ENCODE measurements at regions not wholly inside any gene's neighbourhood (a gene's known extent, or its start where the extent isn't known, plus 50 kb on each side); places are given as distances from the start of the nearest gene placed in this dataset.
"Not testable (repeated sequence)": the region's sequence is repeated elsewhere in the genome, so short reads cannot be mapped to it uniquely, and the experiment has no call there.

DNA sequence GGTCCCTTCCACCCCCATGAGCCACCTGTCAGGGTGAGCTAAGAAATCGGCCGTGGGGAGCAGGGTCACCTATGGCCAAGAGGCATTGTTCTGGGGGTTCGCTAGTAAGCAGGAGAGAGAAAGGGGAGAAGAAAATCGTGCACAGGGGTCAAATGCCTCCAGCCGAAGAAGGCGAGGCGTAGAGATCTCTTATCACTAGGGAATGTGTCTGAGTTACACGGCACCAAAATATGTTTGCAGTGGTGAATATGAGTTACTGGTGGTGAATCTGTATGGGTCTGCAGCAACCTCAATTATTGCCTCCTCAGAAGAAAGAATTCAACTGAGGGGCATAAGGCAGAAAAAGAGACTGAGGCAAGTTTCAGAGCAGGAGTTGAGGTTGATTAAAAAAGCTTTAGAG is 54.2 kb upstream of the RABGAP1L start:
- Histone ChIP-seq H3K4me1 (no peaks in the 10 kb centered on the region), H3K4me3 (no peak overlapping the region), H3K9me3 (replicated peaks) (no peaks in the 10 kb centered on the region), H3K36me3 (no peaks in the 10 kb centered on the region), H3K27me3 (no peaks in the 10 kb centered on the region), H3K27ac (no peak overlapping the region)
- DNase-seq, result no peak

DNA sequence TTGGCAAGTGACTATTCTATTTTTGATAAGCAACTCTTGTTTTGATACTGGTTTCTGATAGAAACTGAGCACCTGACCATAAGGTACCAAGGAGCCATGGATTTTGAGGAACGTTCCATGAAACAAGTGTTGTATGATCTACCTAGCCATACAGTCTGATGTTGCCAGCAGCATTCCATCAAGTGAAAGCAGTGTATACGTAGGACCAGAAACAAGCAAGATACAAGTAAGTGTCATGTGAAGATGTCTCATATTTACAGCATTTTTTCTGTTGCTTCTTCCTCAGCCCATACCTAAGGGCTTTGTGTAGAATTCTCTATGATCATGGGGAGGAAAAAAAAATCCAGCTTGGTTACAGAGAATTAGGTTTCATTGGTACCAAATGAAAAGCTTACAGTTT is 55.6 kb upstream of the RABGAP1L start:
- no peak overlapping the region for H3K4me3 ChIP-seq
- H3K36me3 ChIP-seq, result no peaks in the 10 kb centered on the region
- no peaks in the 10 kb centered on the region for H3K4me1 ChIP-seq
- H3K27me3 ChIP-seq, result no peaks in the 10 kb centered on the region
- no peaks in the 10 kb centered on the region for H3K9me3 ChIP-seq (replicated peaks)
- no peak for DNase-seq
- no peak overlapping the region for H3K27ac ChIP-seq

DNA sequence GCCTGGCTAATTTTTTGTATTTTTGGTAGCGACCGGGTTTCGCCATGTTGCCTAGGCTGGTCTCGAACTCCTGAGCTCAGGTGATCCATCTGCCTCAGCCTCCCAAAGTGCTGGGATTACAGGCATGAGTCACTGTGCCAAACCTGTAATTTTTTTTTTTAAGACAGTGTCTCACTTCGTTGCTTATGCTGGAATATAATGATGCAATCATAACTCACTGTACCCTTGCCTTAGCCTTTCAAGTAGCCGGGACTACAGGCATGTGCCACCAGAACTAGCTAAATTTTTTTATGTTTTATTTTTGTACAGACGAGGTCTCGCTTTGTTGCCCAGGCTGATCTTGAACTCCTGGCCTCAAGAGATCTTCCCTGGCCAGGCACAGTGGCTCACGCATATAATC is 57.3 kb upstream of the RABGAP1L start:
- not testable (repeated sequence) for H3K4me3 ChIP-seq; H3K27ac ChIP-seq; DNase-seq; H3K27me3 ChIP-seq; H3K36me3 ChIP-seq; H3K9me3 ChIP-seq (replicated peaks); H3K4me1 ChIP-seq

DNA sequence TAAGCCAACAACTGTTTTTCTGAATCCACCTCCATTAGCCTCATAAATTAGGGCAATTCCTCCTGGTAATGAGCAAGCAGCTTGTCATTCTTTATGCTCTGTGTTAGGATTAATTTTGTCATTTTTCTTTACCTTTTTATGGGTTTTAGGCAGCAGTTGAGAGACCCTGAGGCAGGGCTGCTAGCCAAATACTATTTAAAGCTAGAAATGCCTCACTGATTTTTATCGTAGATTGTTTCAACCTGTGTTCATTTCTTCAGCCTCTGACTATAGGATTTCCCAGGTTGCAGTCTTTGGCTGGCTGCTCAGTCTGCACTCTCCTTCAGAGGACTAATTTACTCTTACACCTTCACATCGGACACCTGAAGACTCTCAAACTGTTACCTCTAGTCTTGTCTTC is 61.9 kb upstream of the RABGAP1L start:
- Histone ChIP-seq H3K4me3 (no peak overlapping the region), H3K27me3 (no peaks in the 10 kb centered on the region), H3K27ac (no peak overlapping the region), H3K4me1 (no peaks in the 10 kb centered on the region), H3K9me3 (replicated peaks) (no peaks in the 10 kb centered on the region), H3K36me3 (no peaks in the 10 kb centered on the region)
- DNase-seq, result no peak

- H3K4me3 ChIP-seq; H3K27ac ChIP-seq; H3K4me1 ChIP-seq; DNase-seq; H3K27me3 ChIP-seq; H3K9me3 ChIP-seq (replicated peaks); H3K36me3 ChIP-seq: not testable (repeated sequence)
Measured at GRCh38 chr1:174093789-174094188, 65.5 kb upstream of the RABGAP1L start.

DNA sequence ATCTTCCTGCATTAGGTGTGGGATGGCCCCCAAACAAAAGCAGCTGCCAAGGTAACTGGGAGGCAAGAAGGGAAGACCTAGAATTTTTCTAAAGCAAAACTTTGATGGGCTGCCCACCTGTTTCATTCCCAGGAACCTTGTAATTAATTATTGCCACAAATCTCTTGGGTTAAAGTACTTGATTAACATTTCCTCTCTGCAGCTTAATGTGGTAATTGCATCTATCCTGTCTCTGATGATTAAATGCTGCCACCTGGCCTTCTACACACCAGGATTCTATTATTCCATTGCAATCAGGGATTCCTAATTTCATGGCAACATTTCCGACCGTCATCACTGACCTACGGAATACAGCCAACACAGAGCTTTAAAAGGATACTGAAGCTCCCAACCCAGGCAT is 68.3 kb upstream of the RC3H1 start:
- H3K4me1 ChIP-seq, result no peaks in the 10 kb centered on the region
- no peaks in the 10 kb centered on the region for H3K9me3 ChIP-seq (replicated peaks)
- H3K27me3 ChIP-seq, result no peaks in the 10 kb centered on the region
- H3K4me3 ChIP-seq, result no peak overlapping the region
- H3K27ac ChIP-seq, result no peak overlapping the region
- peak in 1 of 2 experiments; percentile 6 for DNase-seq
- H3K36me3 ChIP-seq, result no peaks in the 10 kb centered on the region

GRCh38 chr1:174080819-174081218 is 58.7 kb upstream of the RC3H1 start:
- Histone ChIP-seq H3K36me3 (no peaks in the 10 kb centered on the region), H3K9me3 (replicated peaks) (no peaks in the 10 kb centered on the region), H3K27me3 (no peaks in the 10 kb centered on the region), H3K4me1 (no peaks in the 10 kb centered on the region), H3K4me3 (no peak overlapping the region), H3K27ac (no peak overlapping the region)
- DNase-seq, result no peak

DNA sequence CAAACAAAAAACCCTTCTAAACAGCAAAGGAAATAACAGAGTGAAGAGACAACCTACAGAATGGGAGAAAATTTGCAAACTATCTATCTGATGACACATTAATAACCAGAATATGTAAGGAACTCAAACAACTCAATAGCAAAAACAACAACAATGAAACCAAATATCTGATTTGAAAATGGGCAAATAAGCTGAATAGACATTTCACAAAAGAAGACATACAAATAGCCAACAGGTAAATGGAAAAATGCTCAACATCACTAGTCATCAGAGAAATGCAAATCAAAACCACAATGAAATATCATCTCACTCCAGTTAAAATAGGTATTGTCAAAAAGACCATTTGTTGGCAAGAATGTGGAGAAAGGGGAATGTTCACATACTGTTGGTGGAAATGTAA is 57.6 kb upstream of the RC3H1 start:
- Histone ChIP-seq H3K27me3 (no peaks in the 10 kb centered on the region), H3K27ac (no peak overlapping the region), H3K4me3 (no peak overlapping the region), H3K4me1 (no peaks in the 10 kb centered on the region), H3K36me3 (no peaks in the 10 kb centered on the region), H3K9me3 (replicated peaks) (no peaks in the 10 kb centered on the region)
- DNase-seq, result no peak

DNA sequence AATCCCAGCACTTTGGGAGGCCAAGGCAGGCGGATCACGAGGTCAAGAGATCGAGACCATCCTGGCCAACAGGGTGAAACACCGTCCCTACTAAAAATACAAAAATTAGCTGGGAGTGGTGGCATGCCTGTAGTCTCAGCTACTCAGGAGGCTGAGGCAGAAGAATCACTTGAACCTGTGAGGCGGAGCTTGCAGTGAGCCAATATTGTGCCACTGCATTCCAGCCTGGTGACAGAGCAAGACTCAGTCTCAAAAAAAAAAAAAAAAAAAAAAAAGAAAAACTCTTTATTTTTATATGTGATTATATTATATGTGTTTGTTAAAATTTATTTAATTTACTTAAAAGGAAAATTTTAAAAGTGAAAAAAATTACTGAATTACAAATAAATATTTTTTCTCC is 56.8 kb upstream of the RC3H1 start:
- DNase-seq; H3K36me3 ChIP-seq; H3K4me3 ChIP-seq; H3K27me3 ChIP-seq; H3K4me1 ChIP-seq; H3K27ac ChIP-seq; H3K9me3 ChIP-seq (replicated peaks): not testable (repeated sequence)

- Histone ChIP-seq H3K4me1 (no peaks in the 10 kb centered on the region), H3K27me3 (no peaks in the 10 kb centered on the region), H3K36me3 (no peaks in the 10 kb centered on the region), H3K27ac (no peak overlapping the region), H3K4me3 (no peak overlapping the region), H3K9me3 (replicated peaks) (no peaks in the 10 kb centered on the region)
- DNase-seq, result peak in 1 of 2 experiments; percentile 3
Measured at GRCh38 chr1:174077749-174078490, 55.8 kb upstream of the RC3H1 start.

GRCh38 chr1:174075245-174075692 is 53.1 kb upstream of the RC3H1 start:
- H3K4me1 ChIP-seq, result no peaks in the 10 kb centered on the region
- H3K27ac ChIP-seq, result no peak overlapping the region
- no peak for DNase-seq
- no peaks in the 10 kb centered on the region for H3K27me3 ChIP-seq
- H3K9me3 ChIP-seq (replicated peaks), result no peaks in the 10 kb centered on the region
- H3K4me3 ChIP-seq, result 0 out of 2 replicates have a peak overlapping the region, but pooled peaks have one; percentile 5
- no peaks in the 10 kb centered on the region for H3K36me3 ChIP-seq

- Histone ChIP-seq H3K9me3 (replicated peaks) (no peaks in the 10 kb centered on the region), H3K4me3 (0 out of 2 replicates have a peak overlapping the region, but pooled peaks have one; percentile 5), H3K4me1 (no peaks in the 10 kb centered on the region), H3K27ac (no peak overlapping the region), H3K36me3 (no peaks in the 10 kb centered on the region), H3K27me3 (no peaks in the 10 kb centered on the region)
- DNase-seq, result peak in 1 of 2 experiments; percentile 24
Measured at GRCh38 chr1:174074757-174075156, 52.6 kb upstream of the RC3H1 start.

DNA sequence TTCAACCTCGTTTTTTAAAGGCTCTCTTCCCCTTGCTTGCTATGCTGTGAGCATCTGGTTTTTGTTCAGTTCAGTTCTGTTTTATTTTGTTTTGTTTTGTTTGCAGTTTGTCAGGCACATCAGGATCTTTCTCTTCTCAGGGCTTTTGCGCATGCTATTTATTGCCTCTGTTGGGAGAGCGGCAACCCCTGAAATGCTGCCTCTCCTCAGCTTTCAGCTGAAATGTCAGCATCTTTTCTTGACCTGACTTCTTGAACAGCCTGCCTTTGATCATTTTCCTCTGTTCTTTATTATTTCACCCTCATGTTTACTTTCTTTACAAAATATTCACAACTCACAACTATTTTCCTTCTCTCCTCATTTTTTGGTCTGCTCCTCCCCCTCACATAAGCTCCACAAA is 50.4 kb upstream of the RC3H1 start:
- no peaks in the 10 kb centered on the region for H3K27me3 ChIP-seq
- no peaks in the 10 kb centered on the region for H3K9me3 ChIP-seq (replicated peaks)
- no peaks in the 10 kb centered on the region for H3K36me3 ChIP-seq
- H3K4me1 ChIP-seq, result peaks cover 8% of the 10 kb centered on the region
- no peak for DNase-seq
- H3K4me3 ChIP-seq, result no peak overlapping the region
- no peak overlapping the region for H3K27ac ChIP-seq

Data from SJCRH30 (cell line).